ENCODE measurements at regions not wholly inside any gene's neighbourhood (a gene's known extent, or its start where the extent isn't known, plus 50 kb on each side); places are given as distances from the start of the nearest gene placed in this dataset.

DNA sequence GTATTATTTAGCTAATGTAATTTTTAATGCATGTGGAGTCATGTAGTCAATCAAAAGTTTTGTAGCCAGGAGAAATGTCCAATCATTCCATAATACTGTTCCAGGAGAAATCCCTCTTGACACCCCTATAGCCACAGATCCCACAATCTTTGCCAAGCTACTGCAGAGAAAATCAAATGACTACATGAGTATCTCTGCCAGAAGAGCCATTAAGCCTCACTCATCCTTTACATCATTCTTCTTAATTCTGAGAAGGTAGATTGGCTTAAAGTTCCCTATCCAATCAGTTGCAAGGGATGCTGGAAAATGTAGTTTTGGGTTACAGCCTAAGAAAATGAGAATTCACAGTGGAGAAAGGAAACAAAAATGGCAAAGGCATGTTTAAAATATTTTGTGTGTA lies 502.1 kb downstream of the ZBBX start:
- TF ChIP-seq, protein P1, sequence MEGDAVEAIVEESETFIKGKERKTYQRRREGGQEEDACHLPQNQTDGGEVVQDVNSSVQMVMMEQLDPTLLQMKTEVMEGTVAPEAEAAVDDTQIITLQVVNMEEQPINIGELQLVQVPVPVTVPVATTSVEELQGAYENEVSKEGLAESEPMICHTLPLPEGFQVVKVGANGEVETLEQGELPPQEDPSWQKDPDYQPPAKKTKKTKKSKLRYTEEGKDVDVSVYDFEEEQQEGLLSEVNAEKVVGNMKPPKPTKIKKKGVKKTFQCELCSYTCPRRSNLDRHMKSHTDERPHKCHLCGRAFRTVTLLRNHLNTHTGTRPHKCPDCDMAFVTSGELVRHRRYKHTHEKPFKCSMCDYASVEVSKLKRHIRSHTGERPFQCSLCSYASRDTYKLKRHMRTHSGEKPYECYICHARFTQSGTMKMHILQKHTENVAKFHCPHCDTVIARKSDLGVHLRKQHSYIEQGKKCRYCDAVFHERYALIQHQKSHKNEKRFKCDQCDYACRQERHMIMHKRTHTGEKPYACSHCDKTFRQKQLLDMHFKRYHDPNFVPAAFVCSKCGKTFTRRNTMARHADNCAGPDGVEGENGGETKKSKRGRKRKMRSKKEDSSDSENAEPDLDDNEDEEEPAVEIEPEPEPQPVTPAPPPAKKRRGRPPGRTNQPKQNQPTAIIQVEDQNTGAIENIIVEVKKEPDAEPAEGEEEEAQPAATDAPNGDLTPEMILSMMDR (conservative IDR thresholded peaks at IDR 0.05 in 1 of 2, IDR thresholded peaks at IDR 0.05 in 1 of 2; ENCODE audit: low read depth in 1 of 2, low read length in 2 of 2): no peak
- TF ChIP-seq EZH2 (IDR thresholded peaks at IDR 0.05; ENCODE audit: low read length, missing control alignments): no peak
